ENCODE measurements at regions not wholly inside any gene's neighbourhood (a gene's known extent, or its start where the extent isn't known, plus 50 kb on each side); places are given as distances from the start of the nearest gene placed in this dataset.

- Histone ChIP-seq H3K9me3 (no peaks in the 10 kb centered on the region), H3K4me1 (no peaks in the 10 kb centered on the region), H3K27me3 (no peaks in the 10 kb centered on the region), H3K4me3 (no peak overlapping the region), H3K36me3 (no peaks in the 10 kb centered on the region), H3K27ac (no peak overlapping the region)
- WGBS, 2 donors (ENCODE audit: low coverage in 1 of 2) = 75 to 84% methylated on average over 1 of the region's 1 CpG
- no peak for TF ChIP-seq EP300 (IDR thresholded peaks at IDR 0.05; ENCODE audit: low read depth)
- TF ChIP-seq POLR2A (IDR thresholded peaks at IDR 0.05) = no peak
- TF ChIP-seq CTCF (IDR thresholded peaks at IDR 0.05) = no peak
- TF ChIP-seq POLR2AphosphoS5 (IDR thresholded peaks at IDR 0.05) = no peak
- DNase-seq = no peak
- intact Hi-C loops (cut with DNase I; ENCODE audit: low total_unique reads) = no loop called here
- in situ Hi-C loops (cut with MboI; ENCODE audit: low pct_ligation_motif_present in 1 of 4, low pct_unique_long_range_greater_than_20kb in 1 of 4, low sequenced_read_pairs in 3 of 4) = no loop called here
Measured at GRCh38 chr13:67880916-67881315, 650.8 kb upstream of the PCDH9 start.

- in situ Hi-C loops (cut with MboI; ENCODE audit: low pct_ligation_motif_present in 1 of 4, low pct_unique_long_range_greater_than_20kb in 1 of 4, low sequenced_read_pairs in 3 of 4) (no loop called here), intact Hi-C loops (cut with DNase I; ENCODE audit: low total_unique reads) (no loop called here)
- H3K9me3 ChIP-seq = no peaks in the 10 kb centered on the region
- no peaks in the 10 kb centered on the region for H3K4me1 ChIP-seq
- H3K27ac ChIP-seq = no peak overlapping the region
- H3K36me3 ChIP-seq = no peaks in the 10 kb centered on the region
- no peaks in the 10 kb centered on the region for H3K27me3 ChIP-seq
- no peak for DNase-seq
- TF ChIP-seq POLR2AphosphoS5 (IDR thresholded peaks at IDR 0.05) (no peak), CTCF (IDR thresholded peaks at IDR 0.05) (no peak), EP300 (IDR thresholded peaks at IDR 0.05; ENCODE audit: low read depth) (no peak), POLR2A (IDR thresholded peaks at IDR 0.05) (no peak)
- H3K4me3 ChIP-seq = no peak overlapping the region
- 75% methylated on average over 6 to 8 of the region's 8 CpGs for WGBS, 2 donors (ENCODE audit: low coverage in 1 of 2)
Measured at GRCh38 chr13:67878376-67878775, 648.2 kb upstream of the PCDH9 start.

- TF ChIP-seq POLR2AphosphoS5 (IDR thresholded peaks at IDR 0.05) = no peak
- no peak for TF ChIP-seq CTCF (IDR thresholded peaks at IDR 0.05)
- no peak for TF ChIP-seq EP300 (IDR thresholded peaks at IDR 0.05; ENCODE audit: low read depth)
- no peak for TF ChIP-seq POLR2A (IDR thresholded peaks at IDR 0.05)
- H3K27ac ChIP-seq = no peak overlapping the region
- H3K9me3 ChIP-seq = no peaks in the 10 kb centered on the region
- in situ Hi-C loops (cut with MboI; ENCODE audit: low pct_ligation_motif_present in 1 of 4, low pct_unique_long_range_greater_than_20kb in 1 of 4, low sequenced_read_pairs in 3 of 4) = no loop called here
- no peak overlapping the region for H3K4me3 ChIP-seq
- no peak for DNase-seq
- no peaks in the 10 kb centered on the region for H3K36me3 ChIP-seq
- 83 to 85% methylated on average over 3 to 5 of the region's 5 CpGs for WGBS, 2 donors (ENCODE audit: low coverage in 1 of 2)
- no peaks in the 10 kb centered on the region for H3K27me3 ChIP-seq
- intact Hi-C loops (cut with DNase I; ENCODE audit: low total_unique reads) = no loop called here
- no peaks in the 10 kb centered on the region for H3K4me1 ChIP-seq
Measured at GRCh38 chr13:67877031-67877430, 646.9 kb upstream of the PCDH9 start.

GRCh38 chr13:67867206-67867605 lies 637.1 kb upstream of the PCDH9 start:
- Histone ChIP-seq H3K27ac (no peak overlapping the region), H3K9me3 (peaks cover 0 to 7% of the 10 kb centered on the region in 2 donors), H3K4me3 (no peak overlapping the region), H3K27me3 (no peaks in the 10 kb centered on the region), H3K36me3 (no peaks in the 10 kb centered on the region), H3K4me1 (no peaks in the 10 kb centered on the region)
- 80 to 86% methylated on average over 2 of the region's 2 CpGs for WGBS, 2 donors (ENCODE audit: low coverage in 1 of 2)
- in situ Hi-C loops (cut with MboI; ENCODE audit: low pct_ligation_motif_present in 1 of 4, low pct_unique_long_range_greater_than_20kb in 1 of 4, low sequenced_read_pairs in 3 of 4) = no loop called here
- TF ChIP-seq POLR2AphosphoS5 (IDR thresholded peaks at IDR 0.05) = no peak
- TF ChIP-seq POLR2A (IDR thresholded peaks at IDR 0.05) = no peak
- TF ChIP-seq CTCF (IDR thresholded peaks at IDR 0.05) = no peak
- TF ChIP-seq EP300 (IDR thresholded peaks at IDR 0.05; ENCODE audit: low read depth) = no peak
- intact Hi-C loops (cut with DNase I; ENCODE audit: low total_unique reads) = no loop called here
- no peak for DNase-seq

All from transverse colon (tissue), 4 donors.